Stimulated activated naive B cell treated with anti-CD40 and anti-IgM and Interleukin-4, amounts not matched to agents 10 μg/mL and 1 μg/mL and 100 μg/mL, for 72 hours (primary cell): ENCODE measurements at regions not wholly inside any gene's neighbourhood (a gene's known extent, or its start where the extent isn't known, plus 50 kb on each side); places are given as distances from the start of the nearest gene placed in this dataset.

Experiments used
- ATAC-seq, 2 donors: fragments of 150-1000 bp; cut with Tn5 transposase; replicated peaks; 2 replicates each; pipeline ENCODE4 v1.10.0; 2021; ENCODE audit warnings: moderate library complexity in 1 of 2
- DNase-seq: peaks from one replicate; pipeline ENCODE4 v3.0.0; 2021
- H3K27ac Mint-ChIP-seq: one replicate; pipeline ENCODE4 v1.8.0; 2022; ENCODE audit warnings: mild to moderate bottlenecking, mixed read lengths
- H3K27me3 Mint-ChIP-seq, 2 donors: one replicate each; pipeline ENCODE4 v1.8.0; 2022; ENCODE audit warnings: mixed read lengths in 2 of 2
- H3K36me3 Mint-ChIP-seq, 2 donors: one replicate each; pipeline ENCODE4 v1.8.0; 2022; ENCODE audit warnings: mixed read lengths in 2 of 2, mild to moderate bottlenecking in 1 of 2
- H3K4me1 Mint-ChIP-seq, 2 donors: one replicate each; pipeline ENCODE4 v1.8.0; 2022; ENCODE audit warnings: mixed read lengths in 2 of 2, mild to moderate bottlenecking in 1 of 2
- H3K4me3 Mint-ChIP-seq, 2 donors: one replicate each; pipeline ENCODE4 v1.8.0; 2022; ENCODE audit warnings: mild to moderate bottlenecking in 2 of 2, mixed read lengths in 2 of 2, moderate library complexity in 1 of 2
- H3K9me3 Mint-ChIP-seq, 2 donors: one replicate each; pipeline ENCODE4 v1.8.0; 2022; ENCODE audit warnings: mixed read lengths in 2 of 2, mild to moderate bottlenecking in 1 of 2

DNA sequence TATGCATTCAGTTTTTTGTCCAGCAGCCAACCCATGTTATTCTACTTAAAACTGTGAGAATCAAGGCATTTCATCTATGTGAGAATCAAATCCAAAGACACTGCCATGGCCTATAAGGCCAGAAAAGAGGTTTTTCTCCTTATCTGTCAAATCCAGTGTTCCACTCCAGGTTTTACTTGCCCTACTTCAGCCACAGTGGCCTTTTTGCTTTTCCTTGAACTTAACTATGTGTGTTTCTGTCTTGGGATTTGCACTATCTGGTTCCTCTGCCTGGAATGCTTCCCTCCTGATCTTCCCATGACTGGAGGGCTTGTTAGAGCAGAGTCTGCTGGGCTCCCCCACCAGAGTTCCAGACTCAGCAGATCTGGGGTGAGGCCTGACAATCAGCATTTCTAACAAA, 113.1 kb upstream of the DOK5 start:
- no peaks in the 10 kb centered on the region for H3K9me3 Mint-ChIP-seq
- no peak for ATAC-seq
- no peak overlapping the region for H3K4me3 Mint-ChIP-seq
- H3K27ac Mint-ChIP-seq: no peak overlapping the region
- H3K4me1 Mint-ChIP-seq: no peaks in the 10 kb centered on the region
- H3K36me3 Mint-ChIP-seq: no peaks in the 10 kb centered on the region
- DNase-seq: no peak
- H3K27me3 Mint-ChIP-seq: peaks cover 0 to 6% of the 10 kb centered on the region in 2 donors

DNA sequence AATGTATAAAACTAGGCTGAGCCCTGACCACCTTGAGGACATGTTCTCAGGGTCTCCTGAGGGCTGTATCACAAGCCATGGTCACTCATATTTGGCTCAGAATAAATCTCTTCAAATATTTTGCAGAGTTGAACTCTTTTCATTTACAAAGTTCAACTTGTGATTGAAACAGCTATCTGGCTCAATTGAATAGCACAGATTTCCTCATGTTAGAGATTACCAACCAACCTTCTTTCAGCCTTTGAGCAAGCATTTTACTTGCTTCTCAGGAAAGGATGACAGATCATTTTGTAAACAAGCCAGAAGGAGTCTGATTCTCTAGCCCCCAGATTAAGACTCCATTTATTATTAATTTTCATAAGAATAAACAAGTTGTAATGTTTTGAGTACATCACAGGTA, 111.0 kb upstream of the DOK5 start:
- Mint-ChIP-seq H3K27ac (no peak overlapping the region), H3K9me3 (peaks cover 0 to 3% of the 10 kb centered on the region in 2 donors), H3K27me3 (peaks cover 0 to 6% of the 10 kb centered on the region in 2 donors), H3K36me3 (no peaks in the 10 kb centered on the region), H3K4me3 (no peak overlapping the region), H3K4me1 (no peaks in the 10 kb centered on the region)
- no peak for DNase-seq
- no peak for ATAC-seq

DNA sequence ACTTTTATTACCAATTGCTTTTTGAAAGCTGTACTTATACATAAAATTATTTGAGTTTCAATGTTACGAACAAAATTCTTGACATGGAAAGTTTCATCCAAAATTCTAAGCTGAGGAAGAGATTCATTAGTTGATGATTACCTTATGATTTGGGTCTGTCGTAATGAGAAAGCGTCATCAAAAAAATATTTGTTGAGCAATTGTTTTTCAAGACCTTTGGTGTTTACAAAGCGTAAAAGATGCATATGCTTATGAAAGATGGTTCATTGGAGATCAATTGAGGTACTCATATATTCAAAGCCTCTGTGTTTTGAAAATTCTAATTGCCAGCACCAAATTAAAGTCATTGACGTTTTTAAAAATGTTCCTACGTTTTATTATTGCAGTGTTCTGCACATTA, 110.5 kb upstream of the DOK5 start:
- H3K27ac Mint-ChIP-seq: no peak overlapping the region
- no peak overlapping the region for H3K4me3 Mint-ChIP-seq
- no peak for ATAC-seq
- H3K4me1 Mint-ChIP-seq: no peaks in the 10 kb centered on the region
- no peak for DNase-seq
- no peaks in the 10 kb centered on the region for H3K36me3 Mint-ChIP-seq
- H3K27me3 Mint-ChIP-seq: peaks cover 0 to 6% of the 10 kb centered on the region in 2 donors
- peaks cover 0 to 3% of the 10 kb centered on the region in 2 donors for H3K9me3 Mint-ChIP-seq

GRCh38 chr20:54366669-54367344, 108.6 kb upstream of the DOK5 start:
- DNase-seq: no peak
- no peak for ATAC-seq

DNA sequence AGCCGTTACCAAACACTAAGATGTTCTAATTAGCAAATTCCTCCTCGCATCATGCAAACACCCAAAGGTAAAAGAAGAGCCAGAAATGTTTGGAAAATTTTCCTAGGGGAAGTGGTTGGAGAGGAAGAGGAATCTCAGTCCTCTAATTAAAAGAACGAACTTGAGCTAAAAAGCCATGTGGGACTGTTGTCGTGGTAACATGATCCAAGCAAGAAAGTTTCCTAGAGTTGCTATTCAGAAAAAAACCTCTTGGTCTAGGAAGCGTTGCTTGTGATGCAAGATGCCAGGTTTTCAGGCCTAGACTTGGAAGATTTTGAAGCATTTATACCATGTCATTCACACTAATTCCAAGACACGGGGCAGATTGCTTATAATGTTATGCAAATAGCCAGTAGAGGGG, 106.8 kb upstream of the DOK5 start:
- ATAC-seq (no peak), DNase-seq (no peak)
- H3K4me1 Mint-ChIP-seq: no peaks in the 10 kb centered on the region
- no peaks in the 10 kb centered on the region for H3K36me3 Mint-ChIP-seq
- no peak overlapping the region for H3K27ac Mint-ChIP-seq
- peaks cover 0 to 3% of the 10 kb centered on the region in 2 donors for H3K9me3 Mint-ChIP-seq
- H3K27me3 Mint-ChIP-seq: peaks cover 1 to 6% of the 10 kb centered on the region in 2 donors
- no peak overlapping the region for H3K4me3 Mint-ChIP-seq

More at GRCh38 chr20:54366669-54367344, 108.6 kb upstream of the DOK5 start:
- H3K36me3 Mint-ChIP-seq: no peaks in the 10 kb centered on the region
- peaks cover 0 to 6% of the 10 kb centered on the region in 2 donors for H3K27me3 Mint-ChIP-seq
- H3K4me1 Mint-ChIP-seq: no peaks in the 10 kb centered on the region
- no peak overlapping the region for H3K4me3 Mint-ChIP-seq
- peaks cover 0 to 3% of the 10 kb centered on the region in 2 donors for H3K9me3 Mint-ChIP-seq
- H3K27ac Mint-ChIP-seq: no peak overlapping the region

DNA sequence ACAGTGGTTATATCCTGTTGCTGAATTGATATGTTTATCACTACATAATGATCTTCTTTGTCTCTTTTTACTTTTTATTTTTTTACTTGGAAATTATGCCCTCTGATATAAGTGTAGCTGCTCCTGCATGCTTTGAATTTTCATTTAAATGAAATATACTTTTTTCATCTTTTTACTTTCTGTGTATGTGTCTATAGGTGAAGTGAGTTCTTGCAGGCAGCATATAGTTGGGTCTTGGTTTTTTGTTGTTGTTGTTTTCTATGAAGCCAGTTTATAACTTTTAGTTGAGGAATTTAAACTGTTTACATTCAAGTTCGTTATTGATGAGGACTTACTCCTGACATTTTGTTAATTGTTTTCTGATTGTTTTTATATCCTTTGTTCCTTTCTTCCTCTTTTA, 103.1 kb upstream of the DOK5 start:
- H3K9me3 Mint-ChIP-seq: peaks cover 2 to 3% of the 10 kb centered on the region in 2 donors
- no peaks in the 10 kb centered on the region for H3K4me1 Mint-ChIP-seq
- no peak overlapping the region for H3K27ac Mint-ChIP-seq
- no peak overlapping the region for H3K4me3 Mint-ChIP-seq
- ATAC-seq (no peak), DNase-seq (no peak)
- no peaks in the 10 kb centered on the region for H3K36me3 Mint-ChIP-seq
- H3K27me3 Mint-ChIP-seq: peaks cover 0 to 6% of the 10 kb centered on the region in 2 donors

GRCh38 chr20:54377992-54378773, 97.2 kb upstream of the DOK5 start:
- peaks cover 0 to 3% of the 10 kb centered on the region in 2 donors for H3K9me3 Mint-ChIP-seq
- H3K4me1 Mint-ChIP-seq: no peaks in the 10 kb centered on the region
- H3K4me3 Mint-ChIP-seq: no peak overlapping the region
- ATAC-seq (no peak), DNase-seq (no peak)
- no peaks in the 10 kb centered on the region for H3K36me3 Mint-ChIP-seq
- no peak overlapping the region for H3K27ac Mint-ChIP-seq
- peaks cover 4 to 17% of the 10 kb centered on the region in 2 donors for H3K27me3 Mint-ChIP-seq

DNA sequence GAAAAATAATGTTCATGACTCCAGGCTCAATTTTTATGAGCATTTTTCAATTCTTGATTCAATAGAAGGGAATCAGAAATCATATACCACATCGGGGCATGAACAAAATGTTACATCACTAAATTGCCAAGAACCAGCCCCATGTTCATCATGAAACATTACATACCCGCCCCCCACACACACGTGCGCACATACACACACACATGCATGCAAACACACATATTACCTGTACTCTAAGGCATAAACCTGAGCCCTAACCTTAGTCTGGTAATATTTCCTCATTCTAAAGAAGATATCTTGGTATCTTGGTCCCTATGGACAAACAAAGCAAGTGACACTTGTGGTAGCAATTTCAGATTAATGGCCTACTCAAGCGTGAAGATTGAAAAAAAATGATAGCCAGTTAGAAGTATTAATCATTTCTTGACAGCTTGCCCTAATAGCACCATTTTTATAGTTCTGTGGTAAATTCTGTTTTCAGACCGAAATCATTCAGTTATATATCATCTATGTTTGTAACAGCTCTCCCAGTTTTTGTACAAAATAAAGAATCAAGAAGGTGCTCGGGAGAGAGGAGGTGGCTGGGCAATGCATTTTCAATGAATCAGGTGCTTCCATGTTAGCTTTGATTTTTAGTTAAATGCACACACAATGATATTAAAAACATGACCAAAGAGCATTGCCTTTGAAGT, 95.4 kb upstream of the DOK5 start:
- peaks cover 0 to 6% of the 10 kb centered on the region in 2 donors for H3K9me3 Mint-ChIP-seq
- peaks cover 9 to 27% of the 10 kb centered on the region in 2 donors for H3K27me3 Mint-ChIP-seq
- no peak overlapping the region for H3K27ac Mint-ChIP-seq
- H3K4me1 Mint-ChIP-seq: no peaks in the 10 kb centered on the region
- no peak overlapping the region for H3K4me3 Mint-ChIP-seq
- no peaks in the 10 kb centered on the region for H3K36me3 Mint-ChIP-seq
- ATAC-seq (no peak), DNase-seq (no peak)

GRCh38 chr20:54382419-54382818, 93.0 kb upstream of the DOK5 start:
- peaks cover 14 to 27% of the 10 kb centered on the region in 2 donors for H3K27me3 Mint-ChIP-seq

DNA sequence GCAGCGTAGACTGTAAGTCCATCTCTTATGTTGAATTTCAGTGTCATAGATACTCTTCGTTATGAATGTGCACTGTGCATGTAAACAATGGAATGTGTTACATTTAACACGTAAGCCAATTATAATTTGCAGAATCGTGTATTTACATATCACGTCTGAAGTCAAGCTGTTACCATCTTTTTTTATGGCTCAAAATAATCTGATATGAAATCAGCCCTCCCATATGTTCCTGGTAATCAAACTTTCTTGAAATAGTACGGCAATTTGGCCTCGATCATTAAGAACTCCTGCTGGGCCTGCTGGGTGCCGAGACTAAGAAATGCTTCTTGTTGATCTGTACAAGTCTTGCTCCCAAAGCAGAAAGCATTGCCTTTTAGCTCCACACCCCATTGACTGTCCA, 89.6 kb upstream of the DOK5 start:
- Mint-ChIP-seq H3K4me3 (no peak overlapping the region), H3K4me1 (no peaks in the 10 kb centered on the region), H3K9me3 (peaks cover 0 to 5% of the 10 kb centered on the region in 2 donors), H3K27ac (no peak overlapping the region), H3K27me3 (peaks cover 12 to 22% of the 10 kb centered on the region in 2 donors), H3K36me3 (no peaks in the 10 kb centered on the region)
- ATAC-seq (no peak), DNase-seq (no peak)

More at GRCh38 chr20:54382419-54382818, 93.0 kb upstream of the DOK5 start:
- peaks cover 0 to 5% of the 10 kb centered on the region in 2 donors for H3K9me3 Mint-ChIP-seq
- ATAC-seq: no peak
- H3K27ac Mint-ChIP-seq: no peak overlapping the region
- no peaks in the 10 kb centered on the region for H3K4me1 Mint-ChIP-seq
- no peak overlapping the region for H3K4me3 Mint-ChIP-seq
- H3K36me3 Mint-ChIP-seq: no peaks in the 10 kb centered on the region
- no peak for DNase-seq

DNA sequence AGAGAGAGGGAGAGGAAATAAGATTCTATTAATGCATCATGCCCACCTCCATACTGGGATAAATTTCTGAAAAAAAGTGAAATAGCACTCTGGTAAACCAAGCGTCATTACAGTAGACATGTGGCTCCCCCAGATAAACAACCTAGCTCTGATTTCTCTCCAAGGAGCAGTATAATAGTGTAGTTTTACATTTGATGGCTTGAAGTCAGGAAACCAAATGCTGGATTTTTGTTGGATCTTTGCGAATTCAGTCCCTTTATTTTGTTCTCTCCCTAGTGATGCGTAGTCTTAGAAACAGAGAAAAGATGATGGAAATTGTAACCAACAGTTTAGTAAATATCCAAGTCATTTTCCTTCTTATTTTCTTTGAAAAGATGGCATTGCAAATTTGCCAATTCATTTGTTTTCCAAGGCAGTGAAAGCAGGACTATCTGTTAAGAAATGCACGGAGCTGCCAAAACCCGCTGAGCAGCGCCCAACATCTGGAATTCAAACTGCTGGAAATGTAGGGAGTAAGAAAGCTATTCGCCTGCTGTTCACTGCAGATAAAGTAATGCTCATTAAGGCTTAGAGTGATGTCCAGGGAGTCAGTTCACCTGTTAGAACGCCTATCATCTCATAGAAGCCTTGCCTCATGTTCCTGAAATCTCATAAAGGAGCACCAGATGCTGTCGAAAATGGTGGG, 85.7 kb upstream of the DOK5 start:
- ATAC-seq: no peak
- Mint-ChIP-seq H3K4me3 (no peak overlapping the region), H3K27me3 (peaks cover 2 to 5% of the 10 kb centered on the region in 2 donors), H3K4me1 (no peaks in the 10 kb centered on the region), H3K9me3 (no peaks in the 10 kb centered on the region), H3K36me3 (no peaks in the 10 kb centered on the region), H3K27ac (no peak overlapping the region)
- DNase-seq: no peak

DNA sequence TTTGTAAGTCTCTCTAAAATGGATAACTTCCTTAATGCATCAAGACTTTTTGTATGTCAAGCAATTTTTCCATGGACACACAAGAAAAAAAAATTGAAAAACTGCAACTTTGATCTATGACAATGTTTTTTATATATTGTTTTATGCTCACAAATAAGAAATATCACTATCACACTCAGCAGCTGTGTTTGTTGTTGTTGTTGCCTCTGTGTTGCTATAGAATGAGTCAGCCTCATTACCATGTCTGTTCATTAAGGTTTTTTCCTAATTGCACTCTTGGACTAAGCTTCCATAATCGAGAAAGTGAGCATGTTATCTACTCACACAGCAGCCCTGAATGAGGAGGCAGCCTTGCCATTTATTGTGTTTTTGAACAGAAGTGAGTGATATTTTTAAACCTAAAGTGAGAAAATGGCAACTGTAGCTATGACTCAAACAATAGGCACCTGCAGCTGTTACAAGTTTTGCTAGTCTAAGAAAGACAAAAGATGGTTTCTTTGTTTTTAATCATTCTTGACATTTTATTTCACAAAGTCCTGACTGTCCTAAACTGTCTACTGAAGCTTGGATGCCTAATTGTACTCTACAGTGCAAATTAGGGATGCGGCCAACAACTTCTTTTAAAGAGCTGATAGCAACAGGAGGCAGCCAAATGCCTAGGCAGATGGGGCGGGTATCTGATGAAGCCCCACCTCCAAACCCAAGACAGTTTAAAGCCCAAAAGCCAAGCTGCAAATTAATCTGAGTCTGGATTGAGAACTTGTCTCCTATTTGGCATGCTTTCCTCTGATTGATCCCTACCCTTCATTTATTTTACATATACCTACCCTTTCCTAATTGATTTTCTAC, 77.9 kb upstream of the DOK5 start:
- no peak for DNase-seq

GRCh38 chr20:54398814-54399213, 76.6 kb upstream of the DOK5 start:
- no peaks in the 10 kb centered on the region for H3K27me3 Mint-ChIP-seq
- ATAC-seq: no peak
- H3K27ac Mint-ChIP-seq: no peak overlapping the region
- H3K4me3 Mint-ChIP-seq: no peak overlapping the region
- H3K36me3 Mint-ChIP-seq: no peaks in the 10 kb centered on the region
- H3K4me1 Mint-ChIP-seq: no peaks in the 10 kb centered on the region
- no peak for DNase-seq
- peaks cover 6% of the 10 kb centered on the region in 2 donors for H3K9me3 Mint-ChIP-seq

More for the DNA sequence above, 77.9 kb upstream of the DOK5 start:
- Mint-ChIP-seq H3K27me3 (no peaks in the 10 kb centered on the region), H3K36me3 (no peaks in the 10 kb centered on the region), H3K9me3 (peaks cover 6% of the 10 kb centered on the region in 2 donors), H3K27ac (no peak overlapping the region), H3K4me1 (no peaks in the 10 kb centered on the region), H3K4me3 (no peak overlapping the region)
- no peak for ATAC-seq
